ENCODE measurements at regions not wholly inside any gene's neighbourhood (a gene's known extent, or its start where the extent isn't known, plus 50 kb on each side); places are given as distances from the start of the nearest gene placed in this dataset.

- H3K27ac Mint-ChIP-seq = no peak overlapping the region
Observed at GRCh38 chr1:195076682-195077081, 1531.6 kb downstream of the KCNT2 start.

GRCh38 chr1:195075973-195076372, 1532.3 kb downstream of the KCNT2 start:
- Mint-ChIP-seq H3K4me3 (no peak overlapping the region), H3K4me1 (no peaks in the 10 kb centered on the region), H3K9me3 (no peaks in the 10 kb centered on the region), H3K27me3 (no peaks in the 10 kb centered on the region), H3K36me3 (no peaks in the 10 kb centered on the region), H3K27ac (no peak overlapping the region)
- ChIA-PET CTCF (no interaction called here), POLR2A (no interaction called here)
- Histone ChIP-seq H3K27me3 (ENCODE audit: insufficient read depth, low read length, poor library complexity, severe bottlenecking) (no peaks in the 10 kb centered on the region), H3K27ac (ENCODE audit: low read depth, low read length) (no peak overlapping the region), H3K4me3 (ENCODE audit: low read length) (no peak overlapping the region), H3K36me3 (ENCODE audit: insufficient read depth, low read length) (no peaks in the 10 kb centered on the region), H3K4me1 (ENCODE audit: insufficient read depth, low read length) (no peaks in the 10 kb centered on the region), H3K9me3 (ENCODE audit: low read length) (no peaks in the 10 kb centered on the region)
- DNase-seq = no peak

More at GRCh38 chr1:195076682-195077081, 1531.6 kb downstream of the KCNT2 start:
- H3K27ac ChIP-seq (ENCODE audit: low read depth, low read length) = no peak overlapping the region
- Mint-ChIP-seq H3K4me1 (no peaks in the 10 kb centered on the region), H3K36me3 (no peaks in the 10 kb centered on the region), H3K9me3 (no peaks in the 10 kb centered on the region), H3K27me3 (no peaks in the 10 kb centered on the region), H3K4me3 (no peak overlapping the region)
- H3K9me3 ChIP-seq (ENCODE audit: low read length) = no peaks in the 10 kb centered on the region
- POLR2A ChIA-PET = no interaction called here
- CTCF ChIA-PET = no interaction called here
- no peaks in the 10 kb centered on the region for H3K4me1 ChIP-seq (ENCODE audit: insufficient read depth, low read length)
- no peaks in the 10 kb centered on the region for H3K36me3 ChIP-seq (ENCODE audit: insufficient read depth, low read length)
- no peak for DNase-seq
- no peak overlapping the region for H3K4me3 ChIP-seq (ENCODE audit: low read length)
- no peaks in the 10 kb centered on the region for H3K27me3 ChIP-seq (ENCODE audit: insufficient read depth, low read length, poor library complexity, severe bottlenecking)

GRCh38 chr1:195071461-195071860, 1536.8 kb downstream of the KCNT2 start:
- Mint-ChIP-seq H3K9me3 (peaks cover 0 to 3% (median 0%) of the 10 kb centered on the region in 5 donors), H3K27me3 (no peaks in the 10 kb centered on the region), H3K4me3 (no peak overlapping the region), H3K27ac (no peak overlapping the region), H3K4me1 (no peaks in the 10 kb centered on the region), H3K36me3 (no peaks in the 10 kb centered on the region)
- ChIA-PET CTCF (no interaction called here), POLR2A (no interaction called here)
- Histone ChIP-seq H3K27ac (ENCODE audit: low read depth, low read length) (no peak overlapping the region), H3K9me3 (ENCODE audit: low read length) (no peaks in the 10 kb centered on the region), H3K4me3 (ENCODE audit: low read length) (no peak overlapping the region), H3K4me1 (ENCODE audit: insufficient read depth, low read length) (no peaks in the 10 kb centered on the region), H3K27me3 (ENCODE audit: insufficient read depth, low read length, poor library complexity, severe bottlenecking) (no peaks in the 10 kb centered on the region), H3K36me3 (ENCODE audit: insufficient read depth, low read length) (no peaks in the 10 kb centered on the region)
- DNase-seq = no peak

- Histone ChIP-seq H3K9me3 (ENCODE audit: low read length) (no peaks in the 10 kb centered on the region), H3K27me3 (ENCODE audit: insufficient read depth, low read length, poor library complexity, severe bottlenecking) (no peaks in the 10 kb centered on the region), H3K4me1 (ENCODE audit: insufficient read depth, low read length) (no peaks in the 10 kb centered on the region), H3K36me3 (ENCODE audit: insufficient read depth, low read length) (no peaks in the 10 kb centered on the region), H3K27ac (ENCODE audit: low read depth, low read length) (no peak overlapping the region), H3K4me3 (ENCODE audit: low read length) (no peak overlapping the region)
- H3K9me3 Mint-ChIP-seq = peaks cover 0 to 3% (median 0%) of the 10 kb centered on the region in 5 donors
- ChIA-PET POLR2A (no interaction called here), CTCF (no interaction called here)
- H3K4me3 Mint-ChIP-seq = no peak overlapping the region
- H3K27me3 Mint-ChIP-seq = no peaks in the 10 kb centered on the region
- H3K36me3 Mint-ChIP-seq = no peaks in the 10 kb centered on the region
- DNase-seq = no peak
- H3K4me1 Mint-ChIP-seq = no peaks in the 10 kb centered on the region
- no peak overlapping the region for H3K27ac Mint-ChIP-seq
Observed at GRCh38 chr1:195065437-195065836, 1542.8 kb downstream of the KCNT2 start.

- Histone ChIP-seq H3K27me3 (ENCODE audit: insufficient read depth, low read length, poor library complexity, severe bottlenecking) (no peaks in the 10 kb centered on the region), H3K4me1 (ENCODE audit: insufficient read depth, low read length) (no peaks in the 10 kb centered on the region), H3K27ac (ENCODE audit: low read depth, low read length) (no peak overlapping the region), H3K4me3 (ENCODE audit: low read length) (no peak overlapping the region), H3K9me3 (ENCODE audit: low read length) (no peaks in the 10 kb centered on the region), H3K36me3 (ENCODE audit: insufficient read depth, low read length) (no peaks in the 10 kb centered on the region)
- no peaks in the 10 kb centered on the region for H3K4me1 Mint-ChIP-seq
- H3K9me3 Mint-ChIP-seq = peaks cover 0 to 3% (median 0%) of the 10 kb centered on the region in 5 donors
- H3K4me3 Mint-ChIP-seq = no peak overlapping the region
- no peaks in the 10 kb centered on the region for H3K27me3 Mint-ChIP-seq
- H3K36me3 Mint-ChIP-seq = no peaks in the 10 kb centered on the region
- CTCF ChIA-PET = no interaction called here
- no peak overlapping the region for H3K27ac Mint-ChIP-seq
- POLR2A ChIA-PET = no interaction called here
- DNase-seq = no peak
Observed at GRCh38 chr1:195064358-195064757, 1543.9 kb downstream of the KCNT2 start.

GRCh38 chr1:195054217-195054687, 1554.0 kb downstream of the KCNT2 start:
- Histone ChIP-seq H3K36me3 (ENCODE audit: insufficient read depth, low read length) (no peaks in the 10 kb centered on the region), H3K27me3 (ENCODE audit: insufficient read depth, low read length, poor library complexity, severe bottlenecking) (no peaks in the 10 kb centered on the region), H3K9me3 (ENCODE audit: low read length) (no peaks in the 10 kb centered on the region), H3K27ac (ENCODE audit: low read depth, low read length) (no peak overlapping the region), H3K4me3 (ENCODE audit: low read length) (no peak overlapping the region), H3K4me1 (ENCODE audit: insufficient read depth, low read length) (no peaks in the 10 kb centered on the region)
- Mint-ChIP-seq H3K4me3 (no peak overlapping the region), H3K27ac (no peak overlapping the region), H3K36me3 (no peaks in the 10 kb centered on the region), H3K4me1 (peaks cover 0 to 4% (median 4%) of the 10 kb centered on the region in 3 donors), H3K9me3 (no peaks in the 10 kb centered on the region), H3K27me3 (no peaks in the 10 kb centered on the region)
- no peak for DNase-seq
- CTCF ChIA-PET = no interaction called here
- POLR2A ChIA-PET = no interaction called here

GRCh38 chr1:195053478-195053877, 1554.8 kb downstream of the KCNT2 start:
- POLR2A ChIA-PET = no interaction called here
- no peaks in the 10 kb centered on the region for H3K36me3 ChIP-seq (ENCODE audit: insufficient read depth, low read length)
- H3K27ac Mint-ChIP-seq = peak overlapping the region in 2 of 8 donors; percentile 6 to 82
- no peaks in the 10 kb centered on the region for H3K27me3 ChIP-seq (ENCODE audit: insufficient read depth, low read length, poor library complexity, severe bottlenecking)
- H3K4me3 ChIP-seq (ENCODE audit: low read length) = no peak overlapping the region
- H3K4me3 Mint-ChIP-seq = peak overlapping the region in 5 of 7 donors; percentile 60 to 80 (median 73)
- no peaks in the 10 kb centered on the region for H3K4me1 ChIP-seq (ENCODE audit: insufficient read depth, low read length)
- CTCF ChIA-PET = no interaction called here
- H3K27me3 Mint-ChIP-seq = no peaks in the 10 kb centered on the region
- H3K9me3 ChIP-seq (ENCODE audit: low read length) = no peaks in the 10 kb centered on the region
- no peaks in the 10 kb centered on the region for H3K9me3 Mint-ChIP-seq
- H3K36me3 Mint-ChIP-seq = no peaks in the 10 kb centered on the region
- DNase-seq = no peak
- H3K27ac ChIP-seq (ENCODE audit: low read depth, low read length) = no peak overlapping the region
- H3K4me1 Mint-ChIP-seq = peaks cover 0 to 4% (median 4%) of the 10 kb centered on the region in 3 donors

GRCh38 chr1:195047772-195048171, 1560.5 kb downstream of the KCNT2 start:
- Mint-ChIP-seq H3K4me1 (no peaks in the 10 kb centered on the region), H3K27me3 (no peaks in the 10 kb centered on the region), H3K27ac (no peak overlapping the region), H3K36me3 (no peaks in the 10 kb centered on the region), H3K9me3 (peaks cover 0 to 2% (median 0%) of the 10 kb centered on the region in 5 donors), H3K4me3 (no peak overlapping the region)
- H3K27me3 ChIP-seq (ENCODE audit: insufficient read depth, low read length, poor library complexity, severe bottlenecking) = no peaks in the 10 kb centered on the region
- POLR2A ChIA-PET = no interaction called here
- no peaks in the 10 kb centered on the region for H3K36me3 ChIP-seq (ENCODE audit: insufficient read depth, low read length)
- no peaks in the 10 kb centered on the region for H3K4me1 ChIP-seq (ENCODE audit: insufficient read depth, low read length)
- DNase-seq = no peak
- H3K9me3 ChIP-seq (ENCODE audit: low read length) = no peaks in the 10 kb centered on the region
- no peak overlapping the region for H3K4me3 ChIP-seq (ENCODE audit: low read length)
- CTCF ChIA-PET = no interaction called here
- no peak overlapping the region for H3K27ac ChIP-seq (ENCODE audit: low read depth, low read length)

- H3K27ac ChIP-seq (ENCODE audit: low read depth, low read length) = no peak overlapping the region
- no peaks in the 10 kb centered on the region for H3K27me3 Mint-ChIP-seq
- no peak overlapping the region for H3K27ac Mint-ChIP-seq
- no peak for DNase-seq
- H3K36me3 ChIP-seq (ENCODE audit: insufficient read depth, low read length) = no peaks in the 10 kb centered on the region
- no peaks in the 10 kb centered on the region for H3K36me3 Mint-ChIP-seq
- H3K9me3 ChIP-seq (ENCODE audit: low read length) = no peaks in the 10 kb centered on the region
- H3K4me1 Mint-ChIP-seq = no peaks in the 10 kb centered on the region
- H3K4me1 ChIP-seq (ENCODE audit: insufficient read depth, low read length) = no peaks in the 10 kb centered on the region
- no peak overlapping the region for H3K4me3 ChIP-seq (ENCODE audit: low read length)
- CTCF ChIA-PET = no interaction called here
- H3K4me3 Mint-ChIP-seq = no peak overlapping the region
- H3K9me3 Mint-ChIP-seq = peaks cover 0 to 2% (median 0%) of the 10 kb centered on the region in 5 donors
- H3K27me3 ChIP-seq (ENCODE audit: insufficient read depth, low read length, poor library complexity, severe bottlenecking) = no peaks in the 10 kb centered on the region
- POLR2A ChIA-PET = no interaction called here
Observed at GRCh38 chr1:195045072-195045471, 1563.2 kb downstream of the KCNT2 start.
